ENCODE measurements at regions not wholly inside any gene's neighbourhood (a gene's known extent, or its start where the extent isn't known, plus 50 kb on each side); places are given as distances from the start of the nearest gene placed in this dataset.

GRCh38 chr3:187852842-187853730 is 107.8 kb upstream of the BCL6 start:
- H4K8ac ChIP-seq (ENCODE audit: low read depth in 2 of 2, low read length in 2 of 2), result peak overlapping the region in 1 of 2 experiments; percentile 80; a peak in 1 of 4 replicates
- peaks cover 7% of the 10 kb centered on the region for H3K9me1 ChIP-seq (ENCODE audit: insufficient read depth, low read length)
- no peak overlapping the region for H3K23ac ChIP-seq (ENCODE audit: low read depth, low read length)
- in situ Hi-C loops (cut with MboI; ENCODE audit: low sequenced_read_pairs), result no loop called here
- H3K4ac ChIP-seq (ENCODE audit: low read depth, low read length), result peak overlapping the region; percentile 67
- TF ChIP-seq MAZ (IDR thresholded peaks at IDR 0.05; ENCODE audit: borderline replicate concordance, low read depth, low read length) (no peak), CEBPB (IDR thresholded peaks at IDR 0.05; ENCODE audit: low read depth, low read length) (no peak), SMC3 (IDR thresholded peaks at IDR 0.05; ENCODE audit: low read depth, low read length) (no peak), NFE2L2 (IDR thresholded peaks at IDR 0.05; ENCODE audit: low read depth, low read length) (0 out of 2 replicates have a peak, but pooled peaks have one; percentile 55), USF2 (IDR thresholded peaks at IDR 0.05; ENCODE audit: low read depth, low read length) (no peak), RAD21 (IDR thresholded peaks at IDR 0.05; ENCODE audit: low read length) (no peak)
- TF ChIP-seq, protein P1, sequence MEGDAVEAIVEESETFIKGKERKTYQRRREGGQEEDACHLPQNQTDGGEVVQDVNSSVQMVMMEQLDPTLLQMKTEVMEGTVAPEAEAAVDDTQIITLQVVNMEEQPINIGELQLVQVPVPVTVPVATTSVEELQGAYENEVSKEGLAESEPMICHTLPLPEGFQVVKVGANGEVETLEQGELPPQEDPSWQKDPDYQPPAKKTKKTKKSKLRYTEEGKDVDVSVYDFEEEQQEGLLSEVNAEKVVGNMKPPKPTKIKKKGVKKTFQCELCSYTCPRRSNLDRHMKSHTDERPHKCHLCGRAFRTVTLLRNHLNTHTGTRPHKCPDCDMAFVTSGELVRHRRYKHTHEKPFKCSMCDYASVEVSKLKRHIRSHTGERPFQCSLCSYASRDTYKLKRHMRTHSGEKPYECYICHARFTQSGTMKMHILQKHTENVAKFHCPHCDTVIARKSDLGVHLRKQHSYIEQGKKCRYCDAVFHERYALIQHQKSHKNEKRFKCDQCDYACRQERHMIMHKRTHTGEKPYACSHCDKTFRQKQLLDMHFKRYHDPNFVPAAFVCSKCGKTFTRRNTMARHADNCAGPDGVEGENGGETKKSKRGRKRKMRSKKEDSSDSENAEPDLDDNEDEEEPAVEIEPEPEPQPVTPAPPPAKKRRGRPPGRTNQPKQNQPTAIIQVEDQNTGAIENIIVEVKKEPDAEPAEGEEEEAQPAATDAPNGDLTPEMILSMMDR (conservative IDR thresholded peaks at IDR 0.05; ENCODE audit: low read depth, low read length), result no peak
- TF ChIP-seq, protein P2, sequence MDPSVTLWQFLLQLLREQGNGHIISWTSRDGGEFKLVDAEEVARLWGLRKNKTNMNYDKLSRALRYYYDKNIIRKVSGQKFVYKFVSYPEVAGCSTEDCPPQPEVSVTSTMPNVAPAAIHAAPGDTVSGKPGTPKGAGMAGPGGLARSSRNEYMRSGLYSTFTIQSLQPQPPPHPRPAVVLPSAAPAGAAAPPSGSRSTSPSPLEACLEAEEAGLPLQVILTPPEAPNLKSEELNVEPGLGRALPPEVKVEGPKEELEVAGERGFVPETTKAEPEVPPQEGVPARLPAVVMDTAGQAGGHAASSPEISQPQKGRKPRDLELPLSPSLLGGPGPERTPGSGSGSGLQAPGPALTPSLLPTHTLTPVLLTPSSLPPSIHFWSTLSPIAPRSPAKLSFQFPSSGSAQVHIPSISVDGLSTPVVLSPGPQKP (IDR thresholded peaks at IDR 0.05; ENCODE audit: borderline replicate concordance, low read depth, low read length), result no peak
- dilution Hi-C loops (cut with HindIII; ENCODE audit: low sequenced_read_pairs, unreplicated experiment), result no loop called here
- intact Hi-C loops (cut with micrococcal nuclease), result no loop called here
- peak overlapping the region; percentile 69 for H2BK5ac ChIP-seq (ENCODE audit: low read depth, low read length, poor library complexity, severe bottlenecking)
- POLR2A ChIA-PET (ENCODE audit: unreplicated experiment), result no interaction called here
- H3K4me3 ChIP-seq (ENCODE audit: insufficient read depth, low read depth, low read length), result no peak overlapping the region
- WGBS, 2 experiments (ENCODE audit: extremely low coverage in 2 of 2, insufficient read length in 1 of 2), result no CpG with 5 or more reads among the region's 5 CpGs
- H3K9ac ChIP-seq (ENCODE audit: low read depth, low read length), result no peak overlapping the region
- H3K79me1 ChIP-seq (ENCODE audit: low read depth in 1 of 2, low read length in 2 of 2), result no peaks in the 10 kb centered on the region
- peak overlapping the region; percentile 49; the same call in 1 of the 2 replicates for H3K27ac ChIP-seq (ENCODE audit: insufficient read depth, low read length)
- CTCF ChIA-PET, result no interaction called here
- no peaks in the 10 kb centered on the region for H3K36me3 ChIP-seq (ENCODE audit: control insufficient read depth, insufficient read depth, low read length)
- H4K20me1 ChIP-seq (ENCODE audit: insufficient read depth, low read length), result no peaks in the 10 kb centered on the region
- peak overlapping the region; percentile 46 for H2AFZ ChIP-seq (replicated peaks; ENCODE audit: low read length, poor library complexity)
- no TSS peak for BruUV-seq (replicated peaks)
- 0 out of 2 replicates have a peak overlapping the region, but pooled peaks have one; percentile 35 for H3K4me2 ChIP-seq (ENCODE audit: low read depth, low read length)
- H3K18ac ChIP-seq (ENCODE audit: low read depth, low read length), result peak overlapping the region; percentile 53; the same call in 1 of the 2 replicates
- H3K56ac ChIP-seq (ENCODE audit: extremely low read depth, insufficient read depth, low read length), result no peak overlapping the region; the same call in 1 of the 2 replicates
- H4K5ac ChIP-seq (ENCODE audit: low read depth, low read length), result peak overlapping the region; percentile 17; the same call in 1 of the 2 replicates
- peaks cover 3% of the 10 kb centered on the region for H3K27me3 ChIP-seq (ENCODE audit: control insufficient read depth, insufficient read depth, low read length)
- ATAC-seq (ENCODE audit: low read depth) (peak; percentile 82), DNase-seq (peak; percentile 34)
- H3K14ac ChIP-seq (replicated peaks; ENCODE audit: low read depth, low read length), result peak overlapping the region; percentile 56
- peak overlapping the region; percentile 43 for H4K91ac ChIP-seq (ENCODE audit: insufficient read depth, low read depth, low read length)
- peak overlapping the region; percentile 59 for H2AK9ac ChIP-seq (replicated peaks; ENCODE audit: low read depth, low read length, poor library complexity)
- 0 out of 2 replicates have a peak, but pooled peaks cover 4% of the 10 kb centered on the region for H3K9me3 ChIP-seq (ENCODE audit: control insufficient read depth, insufficient read depth, low read length)
- H2BK20ac ChIP-seq (ENCODE audit: low read depth, low read length), result peak overlapping the region; percentile 83; the same call in 1 of the 2 replicates
- H2BK15ac ChIP-seq (ENCODE audit: low read depth, low read length), result 0 out of 3 replicates have a peak overlapping the region, but pooled peaks have one; percentile 47
- H2BK120ac ChIP-seq (ENCODE audit: low read depth, low read length), result peak overlapping the region; percentile 59
- H3K4me1 ChIP-seq (ENCODE audit: control insufficient read depth, insufficient read depth, low read length), result peaks cover 7% of the 10 kb centered on the region
- peak overlapping the region; percentile 77; the same call in 1 of the 2 replicates for H2AK5ac ChIP-seq (ENCODE audit: low read depth, low read length)

Data from IMR-90 (cell line).